Heart left ventricle (tissue), 16 donors: ENCODE measurements at regions not wholly inside any gene's neighbourhood (a gene's known extent, or its start where the extent isn't known, plus 50 kb on each side); places are given as distances from the start of the nearest gene placed in this dataset.

Experiments
- ATAC-seq, 4 donors: fragments of 200-7000 bp; cut with Tn5 transposase; one replicate each; pipeline ENCODE4 v1.9.1; 2020 to 2022; ENCODE audit warnings: moderate library complexity in 4 of 4, mild to moderate bottlenecking in 3 of 4, moderate number of reproducible peaks in 1 of 4
- DNase-seq, 5 donors: peaks; one replicate each; pipeline ENCODE4 v3.0.0-alpha.2; 2020
- H3K27ac ChIP-seq, 12 donors: fragments of 200-600 bp; sonication (generic) in 4 of 12; one replicate each; pipeline versions ENCODE4 v1.5.0 to v1.8.0; 2016 to 2022; ENCODE audit warnings: mild to moderate bottlenecking in 2 of 12
- H3K27me3 ChIP-seq, 9 donors: fragments of 200-600 bp; sonication (generic) in 2 of 9; one replicate each; pipeline versions ENCODE4 v1.5.1 to v1.8.0; 2016 to 2022; ENCODE audit warnings: mild to moderate bottlenecking in 3 of 9
- H3K36me3 ChIP-seq, 9 donors: fragments of 200-600 bp; sonication (generic) in 2 of 9; one replicate each; pipeline versions ENCODE4 v1.5.0 to v1.8.0; 2018 to 2022; ENCODE audit warnings: mild to moderate bottlenecking in 2 of 9
- H3K4me1 ChIP-seq, 12 donors: fragments of 200-600 bp; sonication (generic) in 4 of 12; one replicate each; pipeline versions ENCODE4 v1.5.0 to v1.8.0; 2016 to 2022; ENCODE audit warnings: mild to moderate bottlenecking in 3 of 12
- H3K4me3 ChIP-seq, 12 donors: fragments of 200-600 bp; sonication (generic) in 4 of 12; one replicate each; pipeline versions ENCODE4 v1.5.0 to v1.8.0; 2017 to 2022; ENCODE audit warnings: mild to moderate bottlenecking in 9 of 12, moderate library complexity in 4 of 12
- H3K9me3 ChIP-seq, 12 donors: fragments of 200-600 bp; sonication (generic) in 4 of 12; one replicate each; pipeline versions ENCODE4 v1.5.0 to v1.8.0; 2016 to 2022; ENCODE audit warnings: mild to moderate bottlenecking in 1 of 12
- CTCF ChIP-seq, 12 donors: fragments of 200-600 bp; sonication (generic) in 4 of 12; IDR thresholded peaks; one replicate each; pipeline versions ENCODE4 v1.5.0 to v1.8.0; 2018 to 2022; ENCODE audit warnings: antibody characterized with exemption in 12 of 12, mild to moderate bottlenecking in 5 of 12
- POLR2A ChIP-seq, 2 donors: fragments of 450-650 bp; IDR thresholded peaks; one replicate each; pipeline ENCODE4 v1.6.1; 2017; ENCODE audit warnings: antibody characterized with exemption in 2 of 2, mild to moderate bottlenecking in 2 of 2, moderate library complexity in 2 of 2
- WGBS, 4 donors: extraction: QIAGEN DNeasy Blood & Tissue Kit in 2 of 4; methylation state at CpG; one replicate each; pipeline versions ENCODE4 v1.1.5 to v1.1.7; 2013 to 2018; 5-methylcytosine and 5-hydroxymethylcytosine counted together
- intact Hi-C, 10 donors: fragments of 100-400 bp; cut with DNase I; formaldehyde crosslinking; loops; one replicate each; pipeline versions ENCODE4 v1.11.1 to v1.14.2; 2022
- microRNA-seq, 4 donors: library from miRNA; unstranded; fragments of <30 nt; microRNA quantifications; one replicate each; pipeline versions ENCODE4 to v1.2.0, GENCODE V29; 2017 to 2020
- donor health status: ischemic (EF 13 %, LVEDD 7.1; RV severe dilation, severe dysfunction).
- donor health status: healthy with polysubstance abuse.
- donor health status: DM: no; HTN: yes; CAD: no.
- donor health status: DM: no; HTN: no; CAD: no.
- donor health status: ischemic (EF 25% LVEDD 6.9; RV normal size, moderate dysfunction).
- donor health status: ischemic (EF 25% LVEDD 5.7; RV mildly dilated, moderate dysfunction).
- donor health status: healthy.
- donor health status: DM: yes; HTN: yes; CAD: no.
- donor health status: ischemic (EF 35%, LVEDD 5.7; RV mildly dilated, moderate dysfunction).
- donor health status: nonischemic (EF 11% LVEDD 7.7; RV severe dilation, severe dysfunction).
- donor health status: DM: yes; HTN: yes; CAD: no.
- donor health status: PGD.
- donor health status: ischemic (EF 29% LVEDD 5.4; RV normal size, mild dysfunction).
- donor health status: nonischemic (EF 23%, LVEDD 6.1; RV moderate dilation, normal function).

GRCh38 chr5:88934439-88934838, 51.5 kb upstream of the MEF2C start:
- no peaks in the 10 kb centered on the region for H3K36me3 ChIP-seq
- H3K4me3 ChIP-seq = no peak overlapping the region
- no peaks in the 10 kb centered on the region for H3K27me3 ChIP-seq
- 95 to 98% (median 97%) methylated on average over 3 of the region's 3 CpGs for WGBS, 4 donors
- no peak for TF ChIP-seq CTCF (IDR thresholded peaks at IDR 0.05)
- TF ChIP-seq POLR2A (IDR thresholded peaks at IDR 0.05) = no peak
- peaks cover 0 to 6% (median 0%) of the 10 kb centered on the region in 12 donors for H3K4me1 ChIP-seq
- H3K9me3 ChIP-seq = no peaks in the 10 kb centered on the region
- DNase-seq = no peak
- intact Hi-C loops = no loop called here
- no peak for ATAC-seq
- H3K27ac ChIP-seq = no peak overlapping the region

Small RNA genes lying in the stretch of these regions (microRNA-seq; reads per million reads assigned to microRNA genes)
- 0 reads per million in 4 donors for gene MIR3660
